ENCODE measurements at regions not wholly inside any gene's neighbourhood (a gene's known extent, or its start where the extent isn't known, plus 50 kb on each side); places are given as distances from the start of the nearest gene placed in this dataset.
"Not testable (repeated sequence)": the region's sequence is repeated elsewhere in the genome, so short reads cannot be mapped to it uniquely, and the experiment has no call there.

- intact Hi-C loops (cut with DNase I) = no loop called here
- no peak for DNase-seq
These were observed 820.0 kb upstream of the SEMA6D start for GRCh38 chr15:46897266-46897665.

DNA sequence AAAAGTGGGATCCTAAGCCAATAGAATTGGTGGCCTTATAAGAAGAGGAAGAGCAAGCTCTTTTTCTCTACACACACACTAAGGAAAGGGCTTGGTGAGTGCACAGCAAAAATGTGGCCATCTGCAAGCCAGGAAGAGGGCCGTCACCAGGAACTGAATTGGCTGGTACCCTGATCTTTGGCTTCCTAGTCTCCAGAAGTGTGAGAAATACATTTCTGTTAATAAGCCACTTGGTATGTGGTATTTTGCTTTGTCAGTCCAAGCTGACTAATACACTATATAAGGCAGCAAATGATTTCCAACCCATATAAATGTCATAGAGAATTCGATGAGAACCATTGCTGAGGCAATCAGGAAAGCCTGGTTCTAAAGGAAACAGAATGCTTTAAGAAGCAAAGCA, 816.3 kb upstream of the SEMA6D start:
- no peak for DNase-seq
- intact Hi-C loops (cut with DNase I) = no loop called here

DNA sequence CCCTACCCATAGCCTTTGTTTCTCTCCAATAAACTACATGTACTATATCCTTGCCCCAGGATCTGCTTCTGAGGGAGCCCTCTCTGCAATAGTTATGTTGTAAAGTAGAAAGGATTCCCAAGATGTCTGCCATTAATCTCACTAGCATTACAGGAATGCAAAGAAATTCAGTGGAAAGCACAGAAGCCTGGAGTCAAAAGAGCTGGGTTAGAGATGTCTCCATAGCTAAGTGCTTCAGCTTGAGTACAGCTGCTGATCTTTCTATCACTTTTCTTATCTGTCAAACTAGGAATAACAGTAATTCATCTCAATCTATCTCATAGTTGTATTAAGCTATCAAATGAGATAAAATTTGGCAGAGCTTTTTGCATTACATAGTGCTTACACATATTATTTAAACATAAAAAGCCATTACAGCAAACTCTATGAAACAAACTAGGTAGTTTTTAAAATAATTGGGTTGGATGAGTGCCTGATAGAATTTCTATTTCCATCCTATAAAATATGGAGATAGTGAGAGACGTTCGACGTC, 799.5 kb upstream of the SEMA6D start:
- no peak for DNase-seq
- intact Hi-C loops (cut with DNase I) = no loop called here

- intact Hi-C loops (cut with DNase I) = no loop called here
- DNase-seq = no peak
These were observed 798.7 kb upstream of the SEMA6D start for GRCh38 chr15:46918462-46919140.

DNA sequence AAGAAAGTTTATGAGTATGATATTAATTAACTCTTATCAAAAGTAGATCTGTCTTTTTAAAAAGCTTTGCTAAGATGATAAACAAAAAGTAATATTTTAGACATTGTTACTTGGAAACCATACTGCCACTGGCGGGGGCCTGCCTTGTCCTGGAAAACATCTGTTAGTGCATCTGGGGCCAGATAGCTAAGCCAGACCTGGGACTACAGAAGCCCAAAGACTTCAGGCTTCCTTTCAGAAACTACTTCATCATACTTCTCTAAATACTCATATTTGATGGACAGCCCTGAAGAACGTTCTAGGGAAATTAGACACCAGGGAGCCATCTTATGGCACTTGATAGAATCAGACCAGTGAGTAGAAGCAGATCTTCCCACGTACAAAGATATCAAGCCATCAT, 795.4 kb upstream of the SEMA6D start:
- no peak for DNase-seq

DNA sequence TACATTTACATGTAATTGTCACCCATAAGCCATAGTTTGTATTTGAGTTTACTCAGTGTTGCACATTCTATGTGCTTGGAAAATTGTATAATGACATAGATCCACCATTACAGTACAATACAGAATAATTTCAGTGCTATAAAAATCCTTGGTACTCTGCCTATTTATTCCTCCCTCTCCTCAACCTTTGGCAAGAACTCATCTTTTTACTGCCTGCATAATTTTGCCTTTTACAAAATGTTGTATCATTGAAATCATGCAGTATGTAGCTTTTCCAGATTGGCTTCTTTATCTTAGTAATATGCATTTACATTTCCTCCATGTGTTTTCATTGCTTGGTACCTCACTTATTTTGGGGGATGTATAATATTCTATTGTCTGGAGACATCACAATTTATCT, 786.9 kb upstream of the SEMA6D start:
- DNase-seq = no peak
- intact Hi-C loops (cut with DNase I) = no loop called here

More for the DNA sequence above, 795.4 kb upstream of the SEMA6D start:
- intact Hi-C loops (cut with DNase I) = no loop called here

GRCh38 chr15:46933332-46933731, 784.0 kb upstream of the SEMA6D start:
- intact Hi-C loops (cut with DNase I) = no loop called here
- no peak for DNase-seq

- no peak for DNase-seq
- intact Hi-C loops (cut with DNase I) = no loop called here
These were observed 782.5 kb upstream of the SEMA6D start for GRCh38 chr15:46934851-46935250.

- DNase-seq = no peak
- intact Hi-C loops (cut with DNase I) = no loop called here
These were observed 779.1 kb upstream of the SEMA6D start for GRCh38 chr15:46938169-46938568.

- no peak for DNase-seq
- intact Hi-C loops (cut with DNase I) = no loop called here
These were observed 776.1 kb upstream of the SEMA6D start for GRCh38 chr15:46941241-46941640.

DNA sequence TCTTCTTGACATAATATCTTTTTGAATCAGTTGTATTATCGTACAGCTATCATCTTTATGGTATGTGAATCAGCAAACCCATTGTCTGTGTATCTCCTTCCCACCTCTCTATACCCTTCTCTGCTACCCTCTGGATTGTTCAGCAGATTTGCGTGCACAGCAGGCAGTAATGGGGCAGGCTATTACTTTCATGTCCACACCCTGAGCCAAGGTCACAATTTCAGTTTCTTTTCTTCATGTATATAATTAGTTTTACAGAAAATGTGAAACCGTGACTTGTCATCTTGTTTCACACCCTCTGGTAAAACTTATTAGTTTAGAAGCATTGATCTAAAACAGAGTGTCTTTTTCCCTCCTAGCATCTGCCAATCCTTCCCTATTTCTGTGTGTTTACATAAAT, 770.4 kb upstream of the SEMA6D start:
- intact Hi-C loops (cut with DNase I) = no loop called here
- no peak for DNase-seq

GRCh38 chr15:46955576-46955975, 761.7 kb upstream of the SEMA6D start:
- intact Hi-C loops (cut with DNase I) = no loop called here
- DNase-seq = no peak

GRCh38 chr15:46956456-46956855, 760.8 kb upstream of the SEMA6D start:
- DNase-seq = peak in 17 of 42 donors; percentile 1 to 46 (median 15)
- intact Hi-C loops (cut with DNase I) = no loop called here

GRCh38 chr15:46956881-46957280, 760.4 kb upstream of the SEMA6D start:
- DNase-seq = no peak
- intact Hi-C loops (cut with DNase I) = no loop called here

GRCh38 chr15:46960581-46960980, 756.7 kb upstream of the SEMA6D start:
- intact Hi-C loops (cut with DNase I) = no loop called here
- DNase-seq = no peak

DNA sequence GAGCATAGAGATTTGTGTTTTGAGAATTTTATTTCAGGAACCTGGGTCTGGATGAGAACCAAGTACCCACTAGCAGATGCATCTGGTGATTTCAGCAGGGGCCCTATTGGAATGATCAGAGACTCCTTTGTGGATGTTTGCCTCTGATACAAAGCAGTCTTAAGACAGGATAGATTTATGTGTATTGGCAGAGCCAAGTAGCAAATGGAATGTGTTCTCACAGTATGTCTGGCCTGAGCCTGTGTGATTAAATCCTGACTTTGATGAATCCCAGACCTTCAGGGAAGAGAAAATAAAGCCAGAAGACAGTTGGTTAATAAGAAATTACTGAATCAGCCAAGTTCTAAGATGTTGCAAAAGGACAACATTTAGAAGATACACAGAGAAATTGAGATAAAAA, 755.5 kb upstream of the SEMA6D start:
- intact Hi-C loops (cut with DNase I) = no loop called here

DNA sequence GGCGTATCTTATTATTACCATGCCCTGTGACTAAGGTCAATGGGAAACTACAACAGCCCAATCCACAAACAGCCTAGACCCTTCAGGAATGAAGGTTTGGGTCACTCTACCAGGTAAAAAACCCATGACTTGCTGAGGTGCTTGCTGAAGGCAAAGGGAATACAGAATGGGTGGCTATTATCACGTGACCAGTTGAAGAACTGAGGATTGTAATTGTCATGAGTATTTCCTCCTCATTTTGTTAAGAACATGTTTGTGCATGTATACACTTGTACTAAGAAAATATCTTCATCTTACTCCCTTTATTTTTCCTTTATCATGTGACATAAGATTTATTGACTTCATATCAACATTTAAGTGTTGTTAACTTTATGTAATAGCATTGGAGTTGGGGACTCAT, 729.2 kb upstream of the SEMA6D start:
- DNase-seq; intact Hi-C loops (cut with DNase I): not testable (repeated sequence)

More for the DNA sequence above, 755.5 kb upstream of the SEMA6D start:
- no peak for DNase-seq

GRCh38 chr15:46996359-46996758, 720.9 kb upstream of the SEMA6D start:
- DNase-seq = no peak
- intact Hi-C loops (cut with DNase I) = no loop called here

DNA sequence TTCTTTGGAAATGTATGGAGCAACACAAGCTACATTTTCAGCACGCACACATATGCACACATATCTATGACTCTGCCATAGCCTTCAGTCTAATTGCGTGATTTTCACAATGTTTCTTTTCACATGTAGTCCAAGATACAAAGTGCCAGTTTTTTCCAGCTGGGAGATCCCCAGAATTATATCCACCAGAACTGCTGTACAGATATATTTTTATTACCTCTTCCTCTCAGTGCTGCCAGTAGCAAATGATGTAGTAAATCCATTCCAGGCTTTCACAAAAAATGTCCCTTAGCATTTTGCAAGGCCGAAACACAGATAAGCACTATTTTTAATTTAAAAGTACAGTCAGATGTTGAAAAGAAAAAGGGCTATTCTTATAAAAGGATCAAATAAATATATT, 719.8 kb upstream of the SEMA6D start:
- intact Hi-C loops (cut with DNase I) = no loop called here
- no peak for DNase-seq

DNA sequence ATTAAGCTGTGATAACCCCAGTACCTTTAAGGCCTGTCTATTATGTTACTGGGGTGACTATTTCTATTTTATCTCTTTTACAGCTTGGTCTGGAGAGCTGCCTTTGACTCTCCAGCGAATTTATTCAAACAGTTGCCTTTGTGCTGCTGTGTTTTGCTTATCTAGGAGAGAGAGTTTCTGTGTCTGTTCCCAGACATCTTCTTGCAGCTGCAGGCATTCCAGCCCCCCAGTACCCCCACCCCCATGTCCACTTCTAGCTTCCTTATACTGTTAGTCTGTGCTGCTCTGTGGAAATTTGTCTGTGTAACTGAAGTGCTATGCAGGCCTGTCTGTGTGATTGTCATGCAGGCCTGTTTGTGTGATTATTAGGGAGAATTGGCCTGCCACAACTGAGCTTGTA, 713.7 kb upstream of the SEMA6D start:
- intact Hi-C loops (cut with DNase I) = no loop called here
- DNase-seq = no peak

GRCh38 chr15:47013446-47013845, 703.9 kb upstream of the SEMA6D start:
- intact Hi-C loops (cut with DNase I) = no loop called here
- DNase-seq = no peak
